ENCODE measurements at regions not wholly inside any gene's neighbourhood (a gene's known extent, or its start where the extent isn't known, plus 50 kb on each side); places are given as distances from the start of the nearest gene placed in this dataset.

DNA sequence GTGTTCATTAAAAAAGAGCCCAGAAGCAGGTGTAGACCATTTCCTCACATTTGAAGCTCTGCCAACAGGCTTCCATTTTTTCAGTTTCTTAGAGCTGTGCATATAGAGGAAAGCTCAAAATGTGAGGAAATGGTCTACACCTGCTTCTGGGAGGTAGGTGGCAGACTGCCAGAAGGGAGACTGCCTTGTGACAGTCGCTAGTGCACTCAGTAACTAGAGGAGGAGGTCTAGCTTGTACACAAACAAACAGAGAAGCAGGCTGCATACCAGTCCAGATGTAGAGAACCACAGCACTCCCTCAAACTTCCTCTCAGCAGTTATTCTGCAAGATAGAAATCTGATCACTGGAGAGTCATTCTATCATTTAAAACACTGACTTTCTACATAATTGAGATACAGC, 800.2 kb downstream of the EFNB2 start:
- Histone ChIP-seq H3K4me1 (ENCODE audit: control insufficient read depth, insufficient read depth, low read length) (no peaks in the 10 kb centered on the region), H3K9me3 (ENCODE audit: control insufficient read depth, low read length) (no peaks in the 10 kb centered on the region), H3K27me3 (replicated peaks; ENCODE audit: control insufficient read depth, insufficient read depth, low read length) (no peaks in the 10 kb centered on the region), H3K9ac (ENCODE audit: low read length) (no peak overlapping the region), H3K4me3 (ENCODE audit: low read length) (no peak overlapping the region), H3K36me3 (ENCODE audit: control insufficient read depth, insufficient read depth, low read length, severe bottlenecking) (no peaks in the 10 kb centered on the region)
- DNase-seq (ENCODE audit: low read depth): peak; percentile 18

DNA sequence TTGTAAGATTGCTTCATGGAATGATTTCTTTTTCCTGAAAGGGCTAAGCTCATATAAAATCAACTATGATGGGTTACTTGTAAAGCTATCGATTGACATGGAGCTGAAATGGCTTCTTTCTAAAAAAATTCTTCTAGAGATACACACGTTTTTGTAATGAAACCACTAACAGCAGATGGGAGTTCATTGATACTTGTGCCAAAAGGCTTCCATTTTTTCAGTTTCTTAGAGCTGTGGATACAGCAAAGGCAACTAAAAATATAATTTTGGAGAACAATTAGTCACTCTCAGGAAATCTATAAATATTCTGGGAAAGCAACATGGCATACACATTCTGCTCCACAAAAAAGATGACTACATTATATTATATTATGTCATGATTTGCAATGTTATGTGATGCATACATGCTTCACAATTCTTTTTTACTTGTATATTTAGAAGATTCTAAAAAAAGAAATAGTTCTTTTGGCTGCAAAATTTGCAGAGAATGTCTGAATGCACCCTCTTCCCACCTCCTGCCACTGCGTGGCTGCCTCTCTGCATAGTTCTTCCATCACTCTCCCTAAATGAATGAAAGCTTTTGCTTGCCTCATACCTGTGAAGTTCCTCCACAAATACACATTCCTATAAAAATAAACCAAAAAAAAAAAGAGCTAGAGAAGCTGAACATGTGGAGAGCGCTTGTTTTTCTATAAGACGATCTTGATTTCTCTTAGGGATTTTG, 802.5 kb downstream of the EFNB2 start:
- DNase-seq (ENCODE audit: low read depth): no peak
- no peaks in the 10 kb centered on the region for H3K9me3 ChIP-seq (ENCODE audit: control insufficient read depth, low read length)

DNA sequence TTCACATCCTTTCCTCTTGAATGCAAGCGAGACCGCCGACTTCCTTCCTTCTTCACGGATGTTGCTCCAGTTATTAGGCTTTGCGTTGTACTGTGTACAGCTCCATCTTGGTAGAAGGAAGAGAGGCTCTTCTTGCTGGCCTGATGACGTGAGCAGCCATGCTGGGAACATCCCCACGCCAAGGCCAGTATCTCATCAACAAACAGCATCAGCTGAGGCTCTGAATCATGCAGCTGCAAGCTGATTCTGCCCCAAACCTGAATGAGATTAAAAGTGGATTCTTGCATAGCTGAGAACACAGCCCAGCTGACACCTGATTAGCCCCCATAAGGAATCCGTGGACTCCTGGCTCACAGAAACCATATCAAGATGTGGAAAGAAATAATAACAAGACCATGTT, 809.6 kb downstream of the EFNB2 start:
- no peaks in the 10 kb centered on the region for H3K4me1 ChIP-seq (ENCODE audit: control insufficient read depth, insufficient read depth, low read length)
- no peak overlapping the region for H3K4me3 ChIP-seq (ENCODE audit: low read length)
- no peak overlapping the region for H3K9ac ChIP-seq (ENCODE audit: low read length)
- H3K27me3 ChIP-seq (replicated peaks; ENCODE audit: control insufficient read depth, insufficient read depth, low read length): no peaks in the 10 kb centered on the region
- no peaks in the 10 kb centered on the region for H3K9me3 ChIP-seq (ENCODE audit: control insufficient read depth, low read length)
- DNase-seq (ENCODE audit: low read depth): no peak
- H3K36me3 ChIP-seq (ENCODE audit: control insufficient read depth, insufficient read depth, low read length, severe bottlenecking): no peaks in the 10 kb centered on the region

More for the DNA sequence above, 802.5 kb downstream of the EFNB2 start:
- Histone ChIP-seq H3K27me3 (replicated peaks; ENCODE audit: control insufficient read depth, insufficient read depth, low read length) (no peaks in the 10 kb centered on the region), H3K9ac (ENCODE audit: low read length) (no peak overlapping the region), H3K4me1 (ENCODE audit: control insufficient read depth, insufficient read depth, low read length) (no peaks in the 10 kb centered on the region), H3K36me3 (ENCODE audit: control insufficient read depth, insufficient read depth, low read length, severe bottlenecking) (no peaks in the 10 kb centered on the region), H3K4me3 (ENCODE audit: low read length) (no peak overlapping the region)

DNA sequence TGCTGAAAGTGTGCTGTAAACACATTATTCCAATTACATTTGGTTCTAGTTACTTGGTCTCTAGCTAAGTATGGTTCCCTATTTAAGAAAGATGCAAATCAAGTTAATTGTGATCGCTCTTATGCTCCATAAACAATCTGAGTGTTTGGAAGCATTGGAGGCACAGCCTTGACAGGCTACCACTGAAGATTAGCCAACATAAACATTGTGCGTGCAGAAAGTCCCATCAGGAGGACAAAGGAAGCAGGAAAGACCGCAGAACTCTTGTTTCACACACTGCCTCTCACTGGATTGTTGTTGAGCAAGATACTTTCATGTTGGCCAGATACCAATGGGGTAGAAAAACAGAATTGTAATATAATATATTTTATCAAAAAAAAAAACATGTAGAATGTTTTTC, 814.4 kb downstream of the EFNB2 start:
- H3K4me3 ChIP-seq (ENCODE audit: low read length): no peak overlapping the region
- no peaks in the 10 kb centered on the region for H3K36me3 ChIP-seq (ENCODE audit: control insufficient read depth, insufficient read depth, low read length, severe bottlenecking)
- peak; percentile 61 for DNase-seq (ENCODE audit: low read depth)
- no peak overlapping the region for H3K9ac ChIP-seq (ENCODE audit: low read length)
- no peaks in the 10 kb centered on the region for H3K4me1 ChIP-seq (ENCODE audit: control insufficient read depth, insufficient read depth, low read length)
- H3K27me3 ChIP-seq (replicated peaks; ENCODE audit: control insufficient read depth, insufficient read depth, low read length): no peaks in the 10 kb centered on the region
- no peaks in the 10 kb centered on the region for H3K9me3 ChIP-seq (ENCODE audit: control insufficient read depth, low read length)

DNA sequence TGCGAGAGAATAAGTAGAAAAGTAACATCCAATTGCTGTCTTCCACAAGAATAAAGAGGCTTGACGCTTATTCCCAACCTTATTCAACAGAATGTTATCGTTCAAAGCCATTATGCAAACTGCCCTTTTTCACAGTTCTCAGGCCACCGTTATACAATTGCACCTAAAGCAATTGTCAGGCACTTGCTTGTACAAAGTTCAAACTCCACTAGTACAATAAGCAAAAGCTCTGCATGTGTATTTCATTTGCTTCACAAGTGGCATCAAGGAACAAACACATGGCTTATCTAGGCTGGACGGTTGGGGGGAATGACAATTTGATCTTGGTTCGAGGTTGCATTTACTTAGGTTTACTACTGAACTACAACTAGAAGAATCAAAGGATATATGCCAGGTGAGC, 815.6 kb downstream of the EFNB2 start:
- Histone ChIP-seq H3K4me3 (ENCODE audit: low read length) (no peak overlapping the region), H3K27me3 (replicated peaks; ENCODE audit: control insufficient read depth, insufficient read depth, low read length) (no peaks in the 10 kb centered on the region), H3K4me1 (ENCODE audit: control insufficient read depth, insufficient read depth, low read length) (no peaks in the 10 kb centered on the region), H3K9me3 (ENCODE audit: control insufficient read depth, low read length) (no peaks in the 10 kb centered on the region), H3K36me3 (ENCODE audit: control insufficient read depth, insufficient read depth, low read length, severe bottlenecking) (no peaks in the 10 kb centered on the region), H3K9ac (ENCODE audit: low read length) (no peak overlapping the region)
- no peak for DNase-seq (ENCODE audit: low read depth)

GRCh38 chr13:105709181-105709580, 826.3 kb downstream of the EFNB2 start:
- no peaks in the 10 kb centered on the region for H3K9me3 ChIP-seq (ENCODE audit: control insufficient read depth, low read length)
- H3K4me1 ChIP-seq (ENCODE audit: control insufficient read depth, insufficient read depth, low read length): no peaks in the 10 kb centered on the region
- H3K9ac ChIP-seq (ENCODE audit: low read length): no peak overlapping the region
- DNase-seq (ENCODE audit: low read depth): no peak
- no peak overlapping the region for H3K4me3 ChIP-seq (ENCODE audit: low read length)
- H3K36me3 ChIP-seq (ENCODE audit: control insufficient read depth, insufficient read depth, low read length, severe bottlenecking): no peaks in the 10 kb centered on the region
- no peaks in the 10 kb centered on the region for H3K27me3 ChIP-seq (replicated peaks; ENCODE audit: control insufficient read depth, insufficient read depth, low read length)

DNA sequence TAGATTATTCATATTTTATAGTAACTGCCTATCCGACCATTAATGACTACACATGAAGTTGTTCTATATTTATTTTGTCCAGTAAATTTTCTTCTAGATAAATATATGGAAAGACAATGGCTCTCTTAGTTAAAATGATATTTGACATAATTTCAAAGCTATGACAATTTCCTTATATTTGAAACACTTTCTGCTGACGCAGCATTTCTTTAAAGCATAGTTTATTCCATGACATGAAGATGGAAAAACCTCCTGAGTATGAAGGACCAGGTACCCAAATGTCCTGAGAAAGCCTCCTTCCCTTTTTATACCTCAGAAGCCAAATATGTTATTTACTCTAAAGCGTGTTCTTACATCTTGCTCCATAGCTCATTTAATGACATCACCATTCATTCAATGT, 831.6 kb downstream of the EFNB2 start:
- no peak overlapping the region for H3K9ac ChIP-seq (ENCODE audit: low read length)
- no peaks in the 10 kb centered on the region for H3K27me3 ChIP-seq (replicated peaks; ENCODE audit: control insufficient read depth, insufficient read depth, low read length)
- no peaks in the 10 kb centered on the region for H3K36me3 ChIP-seq (ENCODE audit: control insufficient read depth, insufficient read depth, low read length, severe bottlenecking)
- no peak for DNase-seq (ENCODE audit: low read depth)
- no peaks in the 10 kb centered on the region for H3K9me3 ChIP-seq (ENCODE audit: control insufficient read depth, low read length)
- no peak overlapping the region for H3K4me3 ChIP-seq (ENCODE audit: low read length)
- H3K4me1 ChIP-seq (ENCODE audit: control insufficient read depth, insufficient read depth, low read length): no peaks in the 10 kb centered on the region

- Histone ChIP-seq H3K4me1 (ENCODE audit: control insufficient read depth, insufficient read depth, low read length) (no peaks in the 10 kb centered on the region), H3K9ac (ENCODE audit: low read length) (no peak overlapping the region)
Observed at GRCh38 chr13:105702441-105702840, 833.0 kb downstream of the EFNB2 start.

DNA sequence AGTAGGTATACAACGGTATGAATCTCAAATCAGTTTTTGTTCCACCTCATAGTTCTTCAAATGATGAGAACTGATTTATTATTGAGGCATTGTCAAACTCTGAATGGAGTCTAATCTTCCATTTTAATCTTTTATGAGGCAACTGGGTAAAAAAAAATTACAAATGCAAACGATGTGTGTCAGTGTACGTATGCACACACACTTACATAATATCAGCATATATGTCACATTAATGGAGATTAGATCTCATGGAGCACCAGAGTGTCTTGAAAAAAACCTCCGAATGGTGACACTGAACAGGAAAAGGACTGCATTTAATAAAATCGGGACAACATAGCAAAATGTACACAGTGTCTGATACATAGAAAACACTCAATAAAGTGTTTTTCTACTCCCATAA, 842.7 kb downstream of the EFNB2 start:
- H3K27me3 ChIP-seq (replicated peaks; ENCODE audit: control insufficient read depth, insufficient read depth, low read length): no peaks in the 10 kb centered on the region
- no peaks in the 10 kb centered on the region for H3K4me1 ChIP-seq (ENCODE audit: control insufficient read depth, insufficient read depth, low read length)
- no peak overlapping the region for H3K9ac ChIP-seq (ENCODE audit: low read length)
- no peak for DNase-seq (ENCODE audit: low read depth)
- H3K36me3 ChIP-seq (ENCODE audit: control insufficient read depth, insufficient read depth, low read length, severe bottlenecking): no peaks in the 10 kb centered on the region
- H3K9me3 ChIP-seq (ENCODE audit: control insufficient read depth, low read length): peaks cover 4% of the 10 kb centered on the region
- H3K4me3 ChIP-seq (ENCODE audit: low read length): no peak overlapping the region

More at GRCh38 chr13:105702441-105702840, 833.0 kb downstream of the EFNB2 start:
- Histone ChIP-seq H3K27me3 (replicated peaks; ENCODE audit: control insufficient read depth, insufficient read depth, low read length) (no peaks in the 10 kb centered on the region), H3K9me3 (ENCODE audit: control insufficient read depth, low read length) (no peaks in the 10 kb centered on the region), H3K36me3 (ENCODE audit: control insufficient read depth, insufficient read depth, low read length, severe bottlenecking) (no peaks in the 10 kb centered on the region), H3K4me3 (ENCODE audit: low read length) (no peak overlapping the region)
- no peak for DNase-seq (ENCODE audit: low read depth)

DNA sequence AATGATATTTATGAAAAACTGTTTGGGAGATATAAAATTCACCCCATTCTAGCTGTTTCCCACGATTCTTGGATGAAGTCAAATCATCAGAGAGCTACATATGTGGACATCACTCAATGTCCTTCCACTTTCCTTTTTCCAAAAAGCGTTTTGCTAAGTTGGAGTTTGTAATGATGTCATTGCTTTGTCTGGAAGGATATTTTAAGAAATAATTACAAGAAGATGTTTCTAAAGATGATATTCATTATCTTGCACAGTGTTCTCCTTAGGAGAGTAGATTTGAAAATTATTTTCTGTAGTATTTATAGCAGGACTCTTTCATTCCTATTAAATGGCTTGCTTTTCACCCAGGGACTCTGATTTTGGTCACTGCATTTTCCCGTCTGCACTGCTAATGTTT, 851.2 kb downstream of the EFNB2 start:
- no peaks in the 10 kb centered on the region for H3K36me3 ChIP-seq (ENCODE audit: control insufficient read depth, insufficient read depth, low read length, severe bottlenecking)
- H3K9ac ChIP-seq (ENCODE audit: low read length): no peak overlapping the region
- H3K4me1 ChIP-seq (ENCODE audit: control insufficient read depth, insufficient read depth, low read length): no peaks in the 10 kb centered on the region
- DNase-seq (ENCODE audit: low read depth): no peak
- no peak overlapping the region for H3K4me3 ChIP-seq (ENCODE audit: low read length)
- no peaks in the 10 kb centered on the region for H3K9me3 ChIP-seq (ENCODE audit: control insufficient read depth, low read length)
- no peaks in the 10 kb centered on the region for H3K27me3 ChIP-seq (replicated peaks; ENCODE audit: control insufficient read depth, insufficient read depth, low read length)

GRCh38 chr13:105679838-105680237, 855.6 kb downstream of the EFNB2 start:
- Histone ChIP-seq H3K27me3 (replicated peaks; ENCODE audit: control insufficient read depth, insufficient read depth, low read length) (no peaks in the 10 kb centered on the region), H3K9ac (ENCODE audit: low read length) (no peak overlapping the region), H3K4me3 (ENCODE audit: low read length) (no peak overlapping the region), H3K36me3 (ENCODE audit: control insufficient read depth, insufficient read depth, low read length, severe bottlenecking) (no peaks in the 10 kb centered on the region), H3K9me3 (ENCODE audit: control insufficient read depth, low read length) (no peaks in the 10 kb centered on the region), H3K4me1 (ENCODE audit: control insufficient read depth, insufficient read depth, low read length) (no peaks in the 10 kb centered on the region)
- DNase-seq (ENCODE audit: low read depth): no peak

DNA sequence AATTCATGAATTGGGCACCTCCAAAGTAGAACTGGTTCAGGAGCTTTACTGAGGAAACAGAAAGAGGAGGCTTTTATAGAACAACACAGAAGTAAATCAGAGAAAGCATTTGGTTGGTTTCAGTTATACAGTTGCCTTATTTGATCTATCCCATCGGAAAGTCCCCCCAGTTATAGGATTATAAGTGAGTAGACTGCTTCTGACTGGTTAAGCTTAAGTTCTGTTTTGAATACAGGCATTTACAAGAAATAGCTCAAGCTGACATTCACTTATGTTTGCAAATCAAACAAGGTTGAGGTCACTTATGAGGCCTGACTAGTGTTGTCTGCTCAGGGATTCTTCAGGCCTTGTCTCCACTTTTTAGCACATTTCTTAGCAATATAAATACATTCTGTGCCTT, 857.4 kb downstream of the EFNB2 start:
- Histone ChIP-seq H3K9ac (ENCODE audit: low read length) (no peak overlapping the region), H3K4me3 (ENCODE audit: low read length) (no peak overlapping the region), H3K4me1 (ENCODE audit: control insufficient read depth, insufficient read depth, low read length) (no peaks in the 10 kb centered on the region), H3K27me3 (replicated peaks; ENCODE audit: control insufficient read depth, insufficient read depth, low read length) (no peaks in the 10 kb centered on the region), H3K9me3 (ENCODE audit: control insufficient read depth, low read length) (no peaks in the 10 kb centered on the region), H3K36me3 (ENCODE audit: control insufficient read depth, insufficient read depth, low read length, severe bottlenecking) (no peaks in the 10 kb centered on the region)
- DNase-seq (ENCODE audit: low read depth): no peak

All from adipocyte (in vitro differentiated cells).